Activated CD4-positive, alpha-beta memory T cell treated with anti-CD3 and anti-CD28 coated beads for 36 hours (primary cell): ENCODE measurements at regions not wholly inside any gene's neighbourhood (a gene's known extent, or its start where the extent isn't known, plus 50 kb on each side); places are given as distances from the start of the nearest gene placed in this dataset.
"Not testable (repeated sequence)": the region's sequence is repeated elsewhere in the genome, so short reads cannot be mapped to it uniquely, and the experiment has no call there.

Experiments used
- CTCF ChIA-PET: fragments of 350-600 bp; sonication (Branson Sonifier 250); formaldehyde crosslinking; loops from one replicate; lab custom pipeline; 2021; ENCODE audit warnings: antibody characterized with exemption, inconsistent platforms; lab: Charles Lee
- POLR2A ChIA-PET: fragments of 350-600 bp; sonication (Branson Sonifier 250); formaldehyde crosslinking; loops from one replicate; lab custom pipeline; 2021; ENCODE audit warnings: antibody characterized with exemption; lab: Charles Lee
- DNase-seq: peaks from one replicate; pipeline ENCODE4 v3.0.0-alpha.2; 2020
- H3K27ac Mint-ChIP-seq: one replicate; pipeline ENCODE4 v1.8.0; 2021; ENCODE audit warnings: mixed read lengths
- H3K27me3 Mint-ChIP-seq: one replicate; pipeline ENCODE4 v1.8.0; 2021; ENCODE audit warnings: mixed read lengths
- H3K36me3 Mint-ChIP-seq: one replicate; pipeline ENCODE4 v1.8.0; 2021; ENCODE audit warnings: mixed read lengths
- H3K4me1 Mint-ChIP-seq: one replicate; pipeline ENCODE4 v1.8.0; 2021; ENCODE audit warnings: low read depth, mixed read lengths
- H3K4me3 Mint-ChIP-seq: one replicate; pipeline ENCODE4 v1.8.0; 2021; ENCODE audit warnings: mild to moderate bottlenecking, mixed read lengths
- H3K9me3 Mint-ChIP-seq: one replicate; pipeline ENCODE4 v1.8.0; 2021; ENCODE audit warnings: mixed read lengths
- intact Hi-C: fragments of 100-400 bp; cut with micrococcal nuclease; formaldehyde crosslinking; loops from one replicate; pipeline ENCODE4 v1.15.1; 2023

- Mint-ChIP-seq H3K36me3 (no peaks in the 10 kb centered on the region), H3K27ac (no peak overlapping the region), H3K4me1 (peaks cover 6% of the 10 kb centered on the region), H3K27me3 (peaks cover 6% of the 10 kb centered on the region), H3K4me3 (no peak overlapping the region), H3K9me3 (no peaks in the 10 kb centered on the region)
- ChIA-PET POLR2A (no interaction called here), CTCF (no interaction called here)
- no peak for DNase-seq
- intact Hi-C loops: no loop called here
These were observed 229.1 kb downstream of the SIM1 start for GRCh38 chr6:100235631-100236030.

GRCh38 chr6:100234625-100235024 is 230.1 kb downstream of the SIM1 start:
- intact Hi-C loops: no loop called here
- H3K9me3 Mint-ChIP-seq: no peaks in the 10 kb centered on the region
- no peaks in the 10 kb centered on the region for H3K36me3 Mint-ChIP-seq
- H3K4me1 Mint-ChIP-seq: peaks cover 14% of the 10 kb centered on the region
- ChIA-PET CTCF (no interaction called here), POLR2A (no interaction called here)
- H3K27me3 Mint-ChIP-seq: peaks cover 13% of the 10 kb centered on the region
- no peak overlapping the region for H3K27ac Mint-ChIP-seq
- no peak overlapping the region for H3K4me3 Mint-ChIP-seq
- no peak for DNase-seq

- Mint-ChIP-seq H3K9me3 (no peaks in the 10 kb centered on the region), H3K36me3 (no peaks in the 10 kb centered on the region), H3K27me3 (peaks cover 22% of the 10 kb centered on the region), H3K4me1 (peaks cover 23% of the 10 kb centered on the region), H3K4me3 (no peak overlapping the region), H3K27ac (no peak overlapping the region)
- intact Hi-C loops: no loop called here
- CTCF ChIA-PET: no interaction called here
- POLR2A ChIA-PET: no interaction called here
- no peak for DNase-seq
These were observed 231.7 kb downstream of the SIM1 start for GRCh38 chr6:100232781-100233573.

- intact Hi-C loops: no loop called here
- H3K9me3 Mint-ChIP-seq: no peaks in the 10 kb centered on the region
These were observed 233.8 kb downstream of the SIM1 start for GRCh38 chr6:100230953-100231316.

GRCh38 chr6:100230115-100230952 is 234.4 kb downstream of the SIM1 start:
- intact Hi-C loops: no loop called here
- Mint-ChIP-seq H3K27ac (peak overlapping the region; percentile 56), H3K9me3 (no peaks in the 10 kb centered on the region), H3K4me1 (peaks cover 26% of the 10 kb centered on the region), H3K36me3 (no peaks in the 10 kb centered on the region), H3K4me3 (no peak overlapping the region), H3K27me3 (peaks cover 25% of the 10 kb centered on the region)
- DNase-seq: no peak
- ChIA-PET POLR2A (no interaction called here), CTCF (interaction anchor here (0.6 kb wide), 1 partner anchor 363 kb away, joined by 3 read pairs; no protein-coding TSS in a partner anchor)

More at GRCh38 chr6:100230953-100231316, 233.8 kb downstream of the SIM1 start:
- H3K4me3 Mint-ChIP-seq: no peak overlapping the region
- no peaks in the 10 kb centered on the region for H3K36me3 Mint-ChIP-seq
- H3K4me1 Mint-ChIP-seq: peaks cover 26% of the 10 kb centered on the region
- ChIA-PET POLR2A (no interaction called here), CTCF (no interaction called here)
- H3K27ac Mint-ChIP-seq: peak overlapping the region; percentile 56
- peak; percentile 10 for DNase-seq
- peaks cover 25% of the 10 kb centered on the region for H3K27me3 Mint-ChIP-seq

GRCh38 chr6:100229512-100229911 is 235.2 kb downstream of the SIM1 start:
- intact Hi-C loops: loop anchor here (2.0 kb wide), 2 partner anchors 103 to 243 kb away; no protein-coding TSS in a partner anchor
- peak overlapping the region; percentile 86 for H3K27ac Mint-ChIP-seq
- H3K4me1 Mint-ChIP-seq: peaks cover 26% of the 10 kb centered on the region
- ChIA-PET CTCF (interaction anchor here (0.6 kb wide), 1 partner anchor 362 kb away, joined by 3 read pairs; no protein-coding TSS in a partner anchor), POLR2A (no interaction called here)
- DNase-seq: no peak
- peaks cover 25% of the 10 kb centered on the region for H3K27me3 Mint-ChIP-seq
- peak overlapping the region; percentile 52 for H3K4me3 Mint-ChIP-seq
- H3K9me3 Mint-ChIP-seq: no peaks in the 10 kb centered on the region
- no peaks in the 10 kb centered on the region for H3K36me3 Mint-ChIP-seq

GRCh38 chr6:100228834-100229441 is 234.9 kb upstream of the MCHR2 start:
- CTCF ChIA-PET: no interaction called here
- Mint-ChIP-seq H3K4me3 (peak overlapping the region; percentile 66), H3K9me3 (peaks cover 3% of the 10 kb centered on the region), H3K36me3 (no peaks in the 10 kb centered on the region), H3K27me3 (peaks cover 25% of the 10 kb centered on the region), H3K4me1 (peaks cover 26% of the 10 kb centered on the region), H3K27ac (peak overlapping the region; percentile 86)
- POLR2A ChIA-PET: no interaction called here
- peak; percentile 78 for DNase-seq
- intact Hi-C loops: loop anchor here (1.0 to 2.0 kb wide), 3 partner anchors 58 to 244 kb away; no protein-coding TSS in a partner anchor

- ChIA-PET POLR2A (no interaction called here), CTCF (no interaction called here)
- Mint-ChIP-seq H3K36me3 (no peaks in the 10 kb centered on the region), H3K4me1 (peaks cover 26% of the 10 kb centered on the region), H3K9me3 (peaks cover 3% of the 10 kb centered on the region), H3K27ac (peak overlapping the region; percentile 86), H3K27me3 (peaks cover 25% of the 10 kb centered on the region), H3K4me3 (peak overlapping the region; percentile 66)
- DNase-seq: no peak
- intact Hi-C loops: loop anchor here (1.0 to 2.0 kb wide), 3 partner anchors 57 to 244 kb away; no protein-coding TSS in a partner anchor
These were observed 234.4 kb upstream of the MCHR2 start for GRCh38 chr6:100228437-100228833.

- no peak for DNase-seq
- Mint-ChIP-seq H3K4me3 (no peak overlapping the region), H3K4me1 (peaks cover 26% of the 10 kb centered on the region), H3K27me3 (peaks cover 22% of the 10 kb centered on the region), H3K36me3 (no peaks in the 10 kb centered on the region), H3K9me3 (peaks cover 3% of the 10 kb centered on the region), H3K27ac (no peak overlapping the region)
- ChIA-PET CTCF (no interaction called here), POLR2A (no interaction called here)
- intact Hi-C loops: no loop called here
These were observed 232.8 kb upstream of the MCHR2 start for GRCh38 chr6:100226811-100227210.

- not testable (repeated sequence) for H3K4me1 Mint-ChIP-seq
These were observed 229.9 kb upstream of the MCHR2 start for GRCh38 chr6:100223952-100224351.

GRCh38 chr6:100220543-100220942 is 226.5 kb upstream of the MCHR2 start:
- intact Hi-C loops: no loop called here
- Mint-ChIP-seq H3K36me3 (no peaks in the 10 kb centered on the region), H3K27ac (no peak overlapping the region), H3K4me3 (no peak overlapping the region), H3K9me3 (peaks cover 3% of the 10 kb centered on the region), H3K27me3 (no peaks in the 10 kb centered on the region), H3K4me1 (no peaks in the 10 kb centered on the region)
- no peak for DNase-seq
- ChIA-PET POLR2A (no interaction called here), CTCF (no interaction called here)

More at GRCh38 chr6:100223952-100224351, 229.9 kb upstream of the MCHR2 start:
- DNase-seq, POLR2A ChIA-PET, H3K36me3 Mint-ChIP-seq, CTCF ChIA-PET, H3K9me3 Mint-ChIP-seq, H3K4me3 Mint-ChIP-seq, H3K27ac Mint-ChIP-seq, intact Hi-C loops: not testable (repeated sequence)
- H3K27me3 Mint-ChIP-seq: peaks cover 11% of the 10 kb centered on the region
